Ishikawa (cell line): ENCODE measurements at regions not wholly inside any gene's neighbourhood (a gene's known extent, or its start where the extent isn't known, plus 50 kb on each side); places are given as distances from the start of the nearest gene placed in this dataset.

Experiments
- CREB1 ChIP-seq: IDR thresholded peaks from 2 replicates; pipeline ENCODE4 v1.6.1; 2012; ENCODE audit warnings: low read depth
- EGR1 ChIP-seq: IDR thresholded peaks from 2 replicates; pipeline ENCODE4 v1.6.1; 2012
- EP300 ChIP-seq: IDR thresholded peaks from 2 replicates; pipeline ENCODE4 v1.6.1; 2012; ENCODE audit warnings: borderline replicate concordance
- FOXM1 ChIP-seq: IDR thresholded peaks from 2 replicates; pipeline ENCODE4 v1.6.1; 2012; ENCODE audit warnings: low read depth, borderline replicate concordance
- NFIC ChIP-seq: IDR thresholded peaks from 2 replicates; pipeline ENCODE4 v1.6.1; 2012
- RAD21 ChIP-seq: IDR thresholded peaks from 2 replicates; pipeline ENCODE4 v1.6.1; 2012; ENCODE audit warnings: low read depth
- REST ChIP-seq: IDR thresholded peaks from 2 replicates; pipeline ENCODE4 v1.6.1; 2012; ENCODE audit warnings: low read depth, mild to moderate bottlenecking
- TCF12 ChIP-seq: IDR thresholded peaks from 2 replicates; pipeline ENCODE4 v1.6.1; 2012; ENCODE audit warnings: low read depth
- TEAD4 ChIP-seq: IDR thresholded peaks from 2 replicates; pipeline ENCODE4 v1.6.1; 2012
- YY1 ChIP-seq: IDR thresholded peaks from 2 replicates; pipeline ENCODE4 v1.6.1; 2012; ENCODE audit warnings: low read depth
- ZBTB7A ChIP-seq: IDR thresholded peaks from 2 replicates; pipeline ENCODE4 v1.6.1; 2012; ENCODE audit warnings: low read depth
- TF ChIP-seq, protein P1 (sequence below): IDR thresholded peaks from 2 replicates; pipeline ENCODE4 v1.6.1; 2012
- TF ChIP-seq, protein P2 (sequence below): IDR thresholded peaks from 2 replicates; pipeline ENCODE4 v1.6.1; 2012

DNA sequence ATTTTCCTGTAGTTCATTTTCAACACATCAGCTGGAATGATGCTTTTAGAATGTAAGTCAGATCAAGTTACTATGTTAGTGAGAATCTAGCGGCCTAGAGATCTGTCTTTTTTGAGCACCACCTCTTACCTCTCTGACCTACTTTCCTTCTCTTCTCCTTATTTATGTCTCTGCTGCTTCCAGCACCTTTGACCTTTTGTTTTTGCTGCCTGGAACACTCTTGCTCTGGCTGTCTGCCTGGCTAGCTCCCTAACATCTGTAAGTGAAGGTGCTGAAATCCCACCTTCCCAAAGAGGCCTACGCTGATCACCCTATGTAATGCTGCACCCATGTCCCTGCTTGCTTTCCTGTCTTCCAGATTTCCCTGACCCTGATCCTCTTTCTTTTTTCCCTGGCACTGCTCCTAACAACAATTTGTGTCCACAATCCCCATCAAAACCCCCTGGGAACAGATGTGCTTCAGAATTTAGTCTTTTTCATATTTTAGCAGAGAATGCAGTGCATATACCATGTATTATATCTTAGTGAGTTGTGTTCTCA, 87.8 kb downstream of the RFPL4B start:
- TF ChIP-seq FOXM1 (no peak), RAD21 (no peak), CREB1 (no peak), EGR1 (no peak), TEAD4 (no peak), YY1 (no peak), REST (no peak), NFIC (no peak), TCF12 (no peak), ZBTB7A (no peak), EP300 (no peak)
- TF ChIP-seq, protein P1, sequence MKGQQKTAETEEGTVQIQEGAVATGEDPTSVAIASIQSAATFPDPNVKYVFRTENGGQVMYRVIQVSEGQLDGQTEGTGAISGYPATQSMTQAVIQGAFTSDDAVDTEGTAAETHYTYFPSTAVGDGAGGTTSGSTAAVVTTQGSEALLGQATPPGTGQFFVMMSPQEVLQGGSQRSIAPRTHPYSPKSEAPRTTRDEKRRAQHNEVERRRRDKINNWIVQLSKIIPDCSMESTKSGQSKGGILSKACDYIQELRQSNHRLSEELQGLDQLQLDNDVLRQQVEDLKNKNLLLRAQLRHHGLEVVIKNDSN: no peak
- TF ChIP-seq, protein P2, sequence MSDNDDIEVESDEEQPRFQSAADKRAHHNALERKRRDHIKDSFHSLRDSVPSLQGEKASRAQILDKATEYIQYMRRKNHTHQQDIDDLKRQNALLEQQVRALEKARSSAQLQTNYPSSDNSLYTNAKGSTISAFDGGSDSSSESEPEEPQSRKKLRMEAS: no peak
